ENCODE measurements at regions not wholly inside any gene's neighbourhood (a gene's known extent, or its start where the extent isn't known, plus 50 kb on each side); places are given as distances from the start of the nearest gene placed in this dataset.

GRCh38 chr6:27766405-27766804 lies 145.8 kb downstream of the OR2B2 start:
- TF ChIP-seq, protein P1, sequence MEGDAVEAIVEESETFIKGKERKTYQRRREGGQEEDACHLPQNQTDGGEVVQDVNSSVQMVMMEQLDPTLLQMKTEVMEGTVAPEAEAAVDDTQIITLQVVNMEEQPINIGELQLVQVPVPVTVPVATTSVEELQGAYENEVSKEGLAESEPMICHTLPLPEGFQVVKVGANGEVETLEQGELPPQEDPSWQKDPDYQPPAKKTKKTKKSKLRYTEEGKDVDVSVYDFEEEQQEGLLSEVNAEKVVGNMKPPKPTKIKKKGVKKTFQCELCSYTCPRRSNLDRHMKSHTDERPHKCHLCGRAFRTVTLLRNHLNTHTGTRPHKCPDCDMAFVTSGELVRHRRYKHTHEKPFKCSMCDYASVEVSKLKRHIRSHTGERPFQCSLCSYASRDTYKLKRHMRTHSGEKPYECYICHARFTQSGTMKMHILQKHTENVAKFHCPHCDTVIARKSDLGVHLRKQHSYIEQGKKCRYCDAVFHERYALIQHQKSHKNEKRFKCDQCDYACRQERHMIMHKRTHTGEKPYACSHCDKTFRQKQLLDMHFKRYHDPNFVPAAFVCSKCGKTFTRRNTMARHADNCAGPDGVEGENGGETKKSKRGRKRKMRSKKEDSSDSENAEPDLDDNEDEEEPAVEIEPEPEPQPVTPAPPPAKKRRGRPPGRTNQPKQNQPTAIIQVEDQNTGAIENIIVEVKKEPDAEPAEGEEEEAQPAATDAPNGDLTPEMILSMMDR (IDR thresholded peaks at IDR 0.05; ENCODE audit: low read depth, low read length, missing input control) = no peak
- TF ChIP-seq RAD21 (IDR thresholded peaks at IDR 0.05) = no peak
- TF ChIP-seq NR2F2 (IDR thresholded peaks at IDR 0.05) = no peak
- TF ChIP-seq JUND (IDR thresholded peaks at IDR 0.05) = no peak
- no peak for TF ChIP-seq HNF4G (IDR thresholded peaks at IDR 0.05)
